Ammon's horn (tissue), 1 donor: ENCODE measurements at regions not wholly inside any gene's neighbourhood (a gene's known extent, or its start where the extent isn't known, plus 50 kb on each side); places are given as distances from the start of the nearest gene placed in this dataset.

Experiments used
- DNase-seq: peaks from one replicate; pipeline ENCODE4 v3.0.0-alpha.2; 2016; ENCODE audit warnings: low spot score

DNA sequence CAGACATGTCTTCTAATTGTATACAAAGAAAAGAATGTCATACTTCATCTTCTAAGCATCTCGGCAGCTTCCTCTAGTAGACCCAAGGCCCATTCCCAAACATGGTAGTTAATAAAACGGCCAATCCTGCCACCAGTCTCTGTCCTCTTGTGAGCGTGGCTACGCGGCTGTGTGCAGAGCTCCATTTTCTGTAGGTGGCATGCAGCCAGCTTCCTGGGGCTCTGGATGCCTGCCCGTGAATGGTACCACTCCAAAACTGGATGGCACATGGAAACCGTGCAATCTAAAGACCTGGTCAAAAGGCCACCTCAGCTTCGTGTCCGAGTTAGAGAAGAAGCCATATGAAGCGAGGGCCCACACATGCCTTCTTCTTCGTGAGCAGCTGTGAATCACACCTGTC, 110.7 kb downstream of the SIPA1L2 start:
- DNase-seq: peak; percentile 21

DNA sequence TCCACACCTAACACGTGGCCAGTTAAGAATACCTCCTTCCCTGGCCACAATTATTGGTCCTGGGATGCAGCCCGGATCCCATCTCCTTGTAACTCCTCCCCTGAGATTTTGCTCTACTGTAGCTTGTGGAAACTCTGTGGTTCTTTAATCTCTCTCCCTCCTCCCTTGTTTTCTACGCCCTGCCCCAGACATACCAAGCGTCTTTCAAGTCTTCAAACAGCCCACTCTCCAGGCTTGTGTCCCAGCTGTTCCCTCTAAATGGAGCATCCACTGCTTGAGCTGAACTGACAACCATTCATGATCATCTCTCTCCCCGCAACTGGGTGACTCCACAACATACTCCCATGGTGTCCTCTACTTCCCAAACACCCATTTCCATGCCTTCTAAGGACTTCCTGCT, 111.6 kb downstream of the SIPA1L2 start:
- DNase-seq: no peak

GRCh38 chr1:232517204-232517603, 112.7 kb downstream of the SIPA1L2 start:
- no peak for DNase-seq

DNA sequence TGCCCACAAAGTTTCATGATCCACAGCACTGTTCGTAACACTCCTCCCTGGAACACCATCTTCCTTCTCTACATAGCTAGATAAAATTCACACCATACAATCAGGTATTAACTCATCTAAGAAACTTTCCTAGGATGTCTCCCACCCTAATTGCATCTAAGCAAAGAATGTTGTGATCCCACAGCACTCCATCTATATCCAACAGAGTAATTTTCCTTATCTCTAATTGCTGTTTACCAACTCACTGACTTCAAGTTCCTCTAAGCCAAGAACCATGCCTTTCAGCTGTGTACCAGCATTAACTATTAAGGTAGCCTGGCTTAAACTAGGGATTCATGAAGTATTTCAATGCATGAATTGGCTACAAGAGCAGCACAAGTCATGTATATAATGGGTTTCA, 114.2 kb downstream of the SIPA1L2 start:
- DNase-seq: no peak

GRCh38 chr1:232512712-232513111, 117.2 kb downstream of the SIPA1L2 start:
- no peak for DNase-seq

DNA sequence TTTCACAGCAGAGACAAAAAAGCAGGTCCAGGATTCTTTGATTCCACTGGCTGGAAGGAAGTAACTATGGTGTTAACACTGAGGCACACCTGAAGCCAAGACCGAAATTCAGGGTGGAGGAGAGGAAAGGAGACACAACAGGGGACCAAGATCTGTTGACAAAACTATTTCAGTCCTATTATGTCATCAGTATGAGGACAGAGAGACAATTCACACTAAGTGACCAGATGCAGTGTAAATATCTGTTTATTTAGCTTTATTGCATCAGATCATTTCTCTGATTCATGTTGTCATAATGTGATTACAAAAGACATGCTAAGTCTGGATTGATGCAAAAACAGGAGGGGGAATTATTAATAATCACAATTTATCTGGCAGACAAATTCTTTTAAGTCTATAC, 118.8 kb downstream of the SIPA1L2 start:
- no peak for DNase-seq

DNA sequence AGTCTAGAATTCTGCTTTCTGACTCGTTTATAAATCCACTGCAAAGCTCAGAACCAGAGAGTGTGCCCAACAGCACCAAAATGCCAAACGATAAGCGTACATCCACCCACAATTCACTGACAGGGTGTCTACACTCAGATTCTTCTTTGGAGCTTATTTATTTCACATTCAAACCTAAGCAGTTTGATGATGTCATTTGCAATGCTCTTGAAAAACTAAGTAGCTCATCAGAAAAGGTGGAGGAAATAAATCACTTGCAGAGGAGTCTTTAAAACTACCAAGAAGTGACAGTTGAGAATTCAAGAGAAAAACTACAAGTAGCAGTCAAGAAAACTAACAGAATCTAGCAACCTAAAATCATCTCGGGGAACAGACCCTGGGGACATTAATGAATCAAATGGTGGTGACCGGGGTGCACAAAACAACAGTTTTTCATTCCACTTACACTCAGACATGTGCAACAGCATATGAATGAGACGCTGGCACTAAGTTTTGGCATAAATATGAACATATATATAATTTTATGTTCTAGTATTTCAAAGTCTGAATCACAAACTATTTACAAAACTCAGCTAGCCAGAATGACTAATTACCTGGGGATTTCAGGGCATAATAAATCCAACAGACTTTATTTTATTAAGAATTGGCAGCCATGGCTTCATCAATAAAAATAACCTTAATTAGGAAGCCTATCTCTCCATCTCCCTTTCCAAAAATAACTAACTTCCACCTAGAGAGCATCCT, 119.4 kb downstream of the SIPA1L2 start:
- no peak for DNase-seq

GRCh38 chr1:232509570-232509969, 120.4 kb downstream of the SIPA1L2 start:
- DNase-seq: peak; percentile 16

DNA sequence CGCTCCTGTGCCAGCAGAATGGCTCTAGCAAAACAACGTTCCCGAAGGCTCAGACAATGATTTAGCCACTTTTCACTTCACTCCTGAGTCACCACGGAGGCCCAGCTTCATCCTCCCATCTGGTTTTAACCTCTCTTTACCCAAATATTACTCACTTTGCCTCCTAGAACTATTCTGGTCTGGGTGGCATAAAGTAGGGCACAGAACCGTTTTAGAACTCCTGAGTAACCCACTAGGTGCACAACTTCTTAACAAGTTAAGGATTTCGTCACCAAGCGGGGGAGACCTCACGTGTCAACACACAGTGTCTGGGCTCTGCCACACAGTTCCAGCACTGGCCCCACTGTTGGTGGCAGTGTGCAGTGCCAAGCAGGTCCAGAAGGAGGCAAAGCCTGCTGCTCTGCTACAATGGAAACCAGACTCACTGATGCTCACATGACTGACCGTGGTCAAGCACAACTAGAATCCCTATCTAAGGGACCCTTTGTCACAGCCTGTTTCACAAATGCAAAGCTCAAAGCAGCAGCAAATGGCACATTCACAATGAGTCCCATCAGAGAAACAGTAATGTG, 121.7 kb downstream of the SIPA1L2 start:
- DNase-seq: peak; percentile 85

DNA sequence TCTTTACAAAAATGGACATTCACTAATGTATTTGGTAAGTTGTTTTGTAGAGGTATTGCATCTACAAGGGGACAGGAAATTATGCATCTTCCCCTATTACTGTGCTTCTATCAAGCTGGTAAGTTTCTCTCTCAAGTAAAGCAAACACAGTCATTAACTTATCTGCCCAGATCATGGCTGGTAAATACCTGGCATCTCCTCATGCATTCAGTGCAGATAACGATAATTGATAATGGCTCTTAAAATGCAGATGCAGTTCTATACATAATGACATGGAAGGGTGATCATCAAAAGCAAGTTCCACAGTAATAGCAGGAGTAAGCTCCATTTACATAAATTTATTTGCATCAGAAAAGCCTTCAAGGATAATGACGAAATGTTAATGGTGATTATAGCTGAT, 122.4 kb downstream of the SIPA1L2 start:
- no peak for DNase-seq

DNA sequence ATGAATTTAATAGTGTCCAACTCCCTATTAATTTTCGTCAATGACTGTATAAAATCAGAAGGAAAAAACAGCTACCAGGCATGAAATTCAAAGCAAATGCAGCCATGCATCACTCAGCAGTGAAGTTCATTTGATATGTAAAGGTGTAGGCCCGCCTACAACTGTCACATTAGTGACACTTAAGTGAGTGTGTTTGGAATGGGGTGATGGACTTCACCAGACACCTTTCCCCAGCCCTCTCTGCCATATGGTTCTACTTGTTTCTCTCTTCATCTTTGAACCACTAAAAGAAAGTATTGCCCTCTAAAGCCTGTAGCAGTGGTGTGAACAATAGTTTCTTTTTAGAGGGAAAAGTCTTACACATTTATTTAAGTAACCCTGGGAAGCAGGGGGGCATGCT, 124.0 kb downstream of the SIPA1L2 start:
- no peak for DNase-seq

- DNase-seq: no peak
These were observed 125.3 kb downstream of the SIPA1L2 start for GRCh38 chr1:232504651-232505050.

GRCh38 chr1:232503497-232503896, 126.4 kb downstream of the SIPA1L2 start:
- no peak for DNase-seq

- DNase-seq: no peak
These were observed 128.1 kb downstream of the SIPA1L2 start for GRCh38 chr1:232501854-232502253.

DNA sequence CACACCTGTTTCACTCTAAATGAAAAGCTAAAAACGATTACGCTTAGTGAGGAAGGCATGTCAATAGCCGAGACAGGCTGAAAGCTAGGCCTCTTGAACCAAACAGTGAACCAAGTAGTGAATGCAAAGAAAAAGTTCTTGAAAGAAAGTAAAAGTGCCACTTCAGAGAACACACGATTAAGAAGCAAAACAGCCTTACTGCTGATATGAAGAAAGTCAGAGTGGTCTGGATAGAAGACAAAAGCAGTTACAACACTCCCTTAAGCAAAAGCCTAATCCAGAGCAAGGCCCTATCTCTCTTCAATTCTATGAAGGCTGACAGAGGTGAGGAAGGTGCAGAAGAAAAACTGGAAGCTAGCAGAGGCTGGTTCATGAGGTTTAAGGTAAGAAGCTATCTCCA, 130.7 kb downstream of the SIPA1L2 start:
- no peak for DNase-seq

DNA sequence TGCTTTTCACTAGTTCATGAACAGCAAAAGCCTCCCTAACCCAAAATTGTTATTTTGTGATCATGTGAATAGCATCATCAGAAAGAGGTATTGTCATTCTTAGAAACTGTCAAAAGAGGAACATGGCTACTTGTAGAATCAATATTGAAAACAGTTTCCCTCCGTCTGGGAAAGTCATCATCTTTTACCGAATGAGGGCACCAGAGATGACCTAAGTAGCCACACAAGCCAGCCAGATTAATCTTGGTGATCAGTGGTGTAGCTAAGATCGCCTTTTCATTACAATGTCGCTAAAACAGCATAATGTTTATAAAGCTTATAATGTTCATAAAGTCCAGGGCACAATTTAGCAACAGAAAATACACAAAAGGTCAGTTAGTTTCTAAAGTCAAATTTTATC, 136.1 kb downstream of the SIPA1L2 start:
- peak; percentile 25 for DNase-seq

GRCh38 chr1:232489256-232489655, 140.7 kb downstream of the SIPA1L2 start:
- no peak for DNase-seq

- no peak for DNase-seq
These were observed 142.7 kb downstream of the SIPA1L2 start for GRCh38 chr1:232487236-232487635.

- DNase-seq: no peak
These were observed 143.3 kb downstream of the SIPA1L2 start for GRCh38 chr1:232486454-232487207.

GRCh38 chr1:232486006-232486405, 143.9 kb downstream of the SIPA1L2 start:
- DNase-seq: no peak

DNA sequence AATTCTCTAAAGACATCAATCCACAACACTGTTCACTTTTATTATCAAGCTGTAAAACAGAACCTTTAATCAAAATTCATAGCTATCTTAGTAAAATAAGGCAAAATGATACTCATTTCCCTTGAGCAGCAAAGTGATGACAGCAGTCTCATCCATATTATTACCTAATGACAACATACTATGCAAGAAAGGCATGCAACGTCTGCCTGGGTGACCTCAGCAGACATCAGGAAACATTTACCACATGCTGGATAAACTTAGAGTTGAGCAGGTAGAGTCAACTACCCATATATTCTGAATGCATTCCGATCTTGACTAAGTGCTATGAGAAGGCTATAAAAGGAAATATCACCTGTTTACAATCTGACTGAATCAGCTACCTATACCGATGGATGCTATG, 145.1 kb downstream of the SIPA1L2 start:
- no peak for DNase-seq

DNA sequence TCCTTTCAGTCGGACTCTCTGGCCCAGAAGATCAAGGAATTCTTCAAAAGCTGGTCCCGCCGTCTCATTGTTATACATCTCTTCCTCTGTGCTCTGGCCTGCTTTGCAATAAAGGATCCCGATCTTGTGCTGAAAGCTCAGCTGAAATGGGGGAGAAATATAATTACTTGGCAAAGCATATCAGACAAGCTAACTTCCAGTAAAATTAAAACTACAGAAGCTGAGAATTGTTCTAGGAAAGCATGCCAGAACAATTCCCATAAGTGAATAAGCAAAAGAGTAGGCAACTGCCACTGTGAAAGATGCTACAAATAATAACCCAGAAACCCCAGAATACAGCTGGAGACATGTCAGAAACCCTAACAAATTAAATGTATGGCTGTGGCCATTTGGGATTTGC, 146.1 kb downstream of the SIPA1L2 start:
- DNase-seq: peak; percentile 2

DNA sequence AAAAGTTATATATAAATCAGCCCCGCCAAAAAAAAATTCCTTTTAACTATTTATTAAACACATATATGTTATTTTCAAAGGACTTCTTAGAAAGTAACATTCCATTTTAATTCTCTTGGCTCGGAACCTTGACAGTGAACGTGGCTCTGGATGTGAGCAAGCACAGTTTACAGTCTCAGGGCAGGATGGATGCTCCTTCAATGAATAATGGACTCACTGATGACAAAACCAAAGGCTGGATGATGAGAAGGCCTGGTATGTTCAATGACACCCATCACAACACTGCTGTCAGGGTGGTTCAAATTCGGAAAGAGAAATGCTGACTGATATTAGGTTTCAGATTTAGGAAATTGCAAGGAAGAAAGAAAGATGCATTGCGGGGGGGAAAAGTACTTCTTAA, 148.8 kb downstream of the SIPA1L2 start:
- DNase-seq: no peak
